Ascending aorta (tissue), 2 donors: ENCODE measurements at regions not wholly inside any gene's neighbourhood (a gene's known extent, or its start where the extent isn't known, plus 50 kb on each side); places are given as distances from the start of the nearest gene placed in this dataset.

Experiments used
- DNase-seq, 2 donors: peaks; one replicate each; pipeline ENCODE4 v3.0.0-alpha.2; 2019; ENCODE audit warnings: low spot score in 2 of 2
- H3K27ac ChIP-seq, 2 donors: fragments of 200-600 bp; sonication (generic); one replicate each; pipeline ENCODE4 v1.5.1; 2016 to 2017; ENCODE audit warnings: mild to moderate bottlenecking in 1 of 2
- H3K27me3 ChIP-seq: fragments of 200-600 bp; sonication (generic); one replicate; pipeline ENCODE4 v1.5.1; 2017
- H3K36me3 ChIP-seq, 2 donors: fragments of 200-600 bp; sonication (generic); one replicate each; pipeline ENCODE4 v1.5.1; 2016
- H3K4me1 ChIP-seq, 2 donors: fragments of 200-600 bp; sonication (generic); one replicate each; pipeline ENCODE4 v1.5.1; 2016 to 2017; ENCODE audit warnings: mild to moderate bottlenecking in 1 of 2
- H3K4me3 ChIP-seq, 2 donors: fragments of 200-600 bp; sonication (generic); one replicate each; pipeline ENCODE4 v1.5.1; 2016 to 2017; ENCODE audit warnings: mild to moderate bottlenecking in 1 of 2
- H3K9me3 ChIP-seq, 2 donors: fragments of 200-600 bp; sonication (generic); one replicate each; pipeline ENCODE4 v1.5.1; 2016
- CTCF ChIP-seq, 3 experiments: fragments of 200-600 bp in 2 of 3; fragments of 450-650 bp in 1 of 3; sonication (generic) in 2 of 3; IDR thresholded peaks; one replicate each; pipeline ENCODE4 v1.5.1; 2016 to 2019; ENCODE audit warnings: antibody characterized with exemption in 3 of 3, mild to moderate bottlenecking in 1 of 3, moderate library complexity in 1 of 3
- intact Hi-C: fragments of 100-400 bp; cut with DNase I; formaldehyde crosslinking; loops from one replicate; pipeline ENCODE4 v1.15.1; 2023

DNA sequence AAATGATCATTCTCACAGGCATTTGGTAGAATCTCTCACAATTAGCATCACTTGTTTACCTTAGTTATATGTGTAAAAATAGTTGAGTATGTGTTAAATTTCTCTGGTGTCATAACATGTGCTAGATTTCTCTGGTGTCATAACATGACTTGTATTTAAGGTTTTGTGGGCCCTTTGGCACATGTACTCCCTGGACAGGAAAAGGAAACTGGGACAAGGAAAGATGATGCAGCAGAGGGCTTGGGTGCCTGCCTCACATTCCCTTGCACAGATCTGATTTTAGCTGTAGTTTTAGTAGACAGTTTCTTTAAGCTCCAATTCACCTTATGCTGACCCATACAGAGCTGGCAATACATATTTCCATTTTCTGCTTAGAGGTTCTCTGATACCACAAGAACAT, 726.0 kb downstream of the C4orf33 start:
- Histone ChIP-seq H3K27ac (no peak overlapping the region), H3K4me3 (no peak overlapping the region), H3K36me3 (no peaks in the 10 kb centered on the region), H3K4me1 (no peaks in the 10 kb centered on the region), H3K27me3 (no peaks in the 10 kb centered on the region), H3K9me3 (no peaks in the 10 kb centered on the region)
- DNase-seq: no peak
- intact Hi-C loops: no loop called here
- no peak for TF ChIP-seq CTCF (IDR thresholded peaks at IDR 0.05)

GRCh38 chr4:129822701-129823100, 726.7 kb downstream of the C4orf33 start:
- Histone ChIP-seq H3K9me3 (no peaks in the 10 kb centered on the region), H3K36me3 (no peaks in the 10 kb centered on the region), H3K27ac (no peak overlapping the region), H3K27me3 (no peaks in the 10 kb centered on the region), H3K4me1 (no peaks in the 10 kb centered on the region), H3K4me3 (no peak overlapping the region)
- no peak for TF ChIP-seq CTCF (IDR thresholded peaks at IDR 0.05)
- DNase-seq: no peak
- intact Hi-C loops: no loop called here

DNA sequence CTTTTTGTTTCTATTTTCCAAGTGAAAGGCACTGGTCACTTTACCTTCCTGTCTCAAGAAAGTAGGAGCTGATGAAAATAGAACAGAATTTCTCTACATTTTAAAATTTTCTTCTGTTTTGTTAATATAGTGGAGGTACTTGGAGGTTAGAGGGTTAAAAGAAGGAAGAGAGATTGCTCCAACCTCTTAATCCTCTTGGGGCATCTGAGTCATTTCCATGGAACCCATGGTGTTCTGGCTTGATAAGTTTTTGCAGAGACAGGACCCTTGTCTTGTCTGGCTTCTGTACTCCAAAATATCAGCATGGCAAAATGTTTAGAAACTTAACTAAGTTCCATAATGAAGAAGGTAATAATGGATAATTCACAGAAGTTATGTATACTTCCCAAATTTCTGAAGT, 727.2 kb downstream of the C4orf33 start:
- H3K27ac ChIP-seq: no peak overlapping the region
- H3K4me3 ChIP-seq: no peak overlapping the region
- no peak for DNase-seq
- H3K27me3 ChIP-seq: no peaks in the 10 kb centered on the region
- no peak for TF ChIP-seq CTCF (IDR thresholded peaks at IDR 0.05)
- intact Hi-C loops: no loop called here
- H3K4me1 ChIP-seq: no peaks in the 10 kb centered on the region
- H3K36me3 ChIP-seq: no peaks in the 10 kb centered on the region
- no peaks in the 10 kb centered on the region for H3K9me3 ChIP-seq

GRCh38 chr4:129829373-129829772, 733.4 kb downstream of the C4orf33 start:
- no peak for DNase-seq
- Histone ChIP-seq H3K4me3 (no peak overlapping the region), H3K27me3 (no peaks in the 10 kb centered on the region), H3K36me3 (no peaks in the 10 kb centered on the region), H3K9me3 (no peaks in the 10 kb centered on the region), H3K4me1 (no peaks in the 10 kb centered on the region), H3K27ac (no peak overlapping the region)
- TF ChIP-seq CTCF (IDR thresholded peaks at IDR 0.05): no peak
- intact Hi-C loops: no loop called here

DNA sequence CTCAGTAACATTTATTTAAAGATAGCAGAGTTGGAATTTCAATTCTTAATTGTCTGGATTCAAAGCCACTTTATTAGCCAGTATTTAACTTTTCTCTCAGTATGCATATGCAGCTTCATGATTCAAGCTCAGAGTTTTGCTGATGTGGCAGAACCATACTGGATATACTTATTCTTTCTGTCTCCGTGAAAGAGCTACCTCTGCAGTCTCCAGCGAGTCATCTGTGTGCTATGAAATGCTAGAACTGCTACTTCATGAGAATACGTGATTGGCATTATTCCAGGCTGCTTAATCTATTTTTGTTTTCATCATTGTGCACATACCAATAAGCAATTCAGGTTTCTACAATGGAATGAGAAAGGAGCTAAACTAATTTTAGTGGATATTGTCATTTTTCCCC, 743.7 kb downstream of the C4orf33 start:
- Histone ChIP-seq H3K9me3 (no peaks in the 10 kb centered on the region), H3K27me3 (no peaks in the 10 kb centered on the region), H3K4me1 (no peaks in the 10 kb centered on the region), H3K4me3 (no peak overlapping the region), H3K36me3 (no peaks in the 10 kb centered on the region), H3K27ac (no peak overlapping the region)
- TF ChIP-seq CTCF (IDR thresholded peaks at IDR 0.05): no peak
- intact Hi-C loops: no loop called here
- DNase-seq: no peak

- Histone ChIP-seq H3K36me3 (no peaks in the 10 kb centered on the region), H3K27me3 (no peaks in the 10 kb centered on the region), H3K27ac (no peak overlapping the region), H3K4me1 (no peaks in the 10 kb centered on the region), H3K9me3 (no peaks in the 10 kb centered on the region), H3K4me3 (no peak overlapping the region)
- intact Hi-C loops: no loop called here
- TF ChIP-seq CTCF (IDR thresholded peaks at IDR 0.05): no peak
- DNase-seq: no peak
Measured at GRCh38 chr4:129842096-129842495, 746.1 kb downstream of the C4orf33 start.
